Nephron progenitor cell (in vitro differentiated cells): ENCODE measurements at regions not wholly inside any gene's neighbourhood (a gene's known extent, or its start where the extent isn't known, plus 50 kb on each side); places are given as distances from the start of the nearest gene placed in this dataset.

Experiments
- DNase-seq: peaks from one replicate; pipeline ENCODE4 v3.0.0; 2021
- H3K27ac Mint-ChIP-seq: 2 replicates; pipeline ENCODE4 v1.8.0; 2021; ENCODE audit warnings: mild to moderate bottlenecking, moderate library complexity, mixed read lengths
- H3K27me3 Mint-ChIP-seq: 2 replicates; pipeline ENCODE4 v1.8.0; 2021; ENCODE audit warnings: mild to moderate bottlenecking, low read depth, mixed read lengths; ENCODE audit not compliant: poor library complexity
- H3K36me3 Mint-ChIP-seq: 2 replicates; pipeline ENCODE4 v1.8.0; 2021; ENCODE audit warnings: low read depth, mixed read lengths
- H3K4me1 Mint-ChIP-seq: 2 replicates; pipeline ENCODE4 v1.8.0; 2021; ENCODE audit warnings: mixed read lengths
- H3K4me3 Mint-ChIP-seq: 2 replicates; pipeline ENCODE4 v1.8.0; 2021; ENCODE audit warnings: mild to moderate bottlenecking, moderate library complexity, mixed read lengths
- H3K9me3 Mint-ChIP-seq: 2 replicates; pipeline ENCODE4 v1.8.0; 2021; ENCODE audit warnings: mild to moderate bottlenecking, moderate library complexity, mixed read lengths
- CTCF ChIP-seq: fragments of 200-600 bp; sonication (generic); IDR thresholded peaks from 2 replicates; pipeline ENCODE4 v1.5.0; 2021; ENCODE audit warnings: antibody characterized with exemption

GRCh38 chr17:5943232-5943631 is 126.9 kb upstream of the WSCD1 start:
- Mint-ChIP-seq H3K36me3 (peaks cover 5% of the 10 kb centered on the region), H3K9me3 (peaks cover 21% of the 10 kb centered on the region)
- no peak for DNase-seq

GRCh38 chr17:5943982-5944381 is 126.2 kb upstream of the WSCD1 start:
- no peak for DNase-seq
- H3K9me3 Mint-ChIP-seq, result peaks cover 27% of the 10 kb centered on the region
- no peak overlapping the region for H3K4me3 Mint-ChIP-seq
- no peak for TF ChIP-seq CTCF
- H3K27ac Mint-ChIP-seq, result no peak overlapping the region
- H3K4me1 Mint-ChIP-seq, result peaks cover 21% of the 10 kb centered on the region
- H3K36me3 Mint-ChIP-seq, result peaks cover 5% of the 10 kb centered on the region
- H3K27me3 Mint-ChIP-seq, result peaks cover 12% of the 10 kb centered on the region

More at GRCh38 chr17:5943232-5943631, 126.9 kb upstream of the WSCD1 start:
- H3K27ac Mint-ChIP-seq, result peak overlapping the region; percentile 55
- H3K4me1 Mint-ChIP-seq, result peaks cover 21% of the 10 kb centered on the region
- no peak overlapping the region for H3K4me3 Mint-ChIP-seq
- peaks cover 12% of the 10 kb centered on the region for H3K27me3 Mint-ChIP-seq
- TF ChIP-seq CTCF, result no peak

- H3K27me3 Mint-ChIP-seq, result peaks cover 16% of the 10 kb centered on the region
- H3K27ac Mint-ChIP-seq, result no peak overlapping the region
Observed at GRCh38 chr17:5947701-5948180, 122.4 kb upstream of the WSCD1 start.

GRCh38 chr17:5948811-5949210 is 121.4 kb upstream of the WSCD1 start:
- Mint-ChIP-seq H3K27me3 (peaks cover 9% of the 10 kb centered on the region), H3K9me3 (peaks cover 27% of the 10 kb centered on the region), H3K36me3 (peaks cover 5% of the 10 kb centered on the region), H3K4me3 (no peak overlapping the region), H3K27ac (no peak overlapping the region), H3K4me1 (peaks cover 24% of the 10 kb centered on the region)
- TF ChIP-seq CTCF, result no peak
- DNase-seq, result no peak

More at GRCh38 chr17:5947701-5948180, 122.4 kb upstream of the WSCD1 start:
- H3K9me3 Mint-ChIP-seq, result peaks cover 27% of the 10 kb centered on the region
- H3K4me3 Mint-ChIP-seq, result no peak overlapping the region
- TF ChIP-seq CTCF, result no peak
- peaks cover 5% of the 10 kb centered on the region for H3K36me3 Mint-ChIP-seq
- no peak for DNase-seq
- peaks cover 30% of the 10 kb centered on the region for H3K4me1 Mint-ChIP-seq

- H3K27ac Mint-ChIP-seq, result no peak overlapping the region
- H3K4me1 Mint-ChIP-seq, result peaks cover 29% of the 10 kb centered on the region
- peaks cover 9% of the 10 kb centered on the region for H3K27me3 Mint-ChIP-seq
- H3K9me3 Mint-ChIP-seq, result peaks cover 30% of the 10 kb centered on the region
- TF ChIP-seq CTCF, result no peak
- DNase-seq, result no peak
- peaks cover 11% of the 10 kb centered on the region for H3K36me3 Mint-ChIP-seq
- no peak overlapping the region for H3K4me3 Mint-ChIP-seq
Observed at GRCh38 chr17:5950878-5951277, 119.3 kb upstream of the WSCD1 start.

- Mint-ChIP-seq H3K36me3 (peaks cover 9% of the 10 kb centered on the region), H3K4me1 (peaks cover 29% of the 10 kb centered on the region), H3K9me3 (peaks cover 27% of the 10 kb centered on the region), H3K27me3 (peaks cover 9% of the 10 kb centered on the region), H3K27ac (no peak overlapping the region), H3K4me3 (no peak overlapping the region)
- TF ChIP-seq CTCF, result no peak
- DNase-seq, result no peak
Observed at GRCh38 chr17:5951912-5952311, 118.3 kb upstream of the WSCD1 start.
